ENCODE measurements at regions not wholly inside any gene's neighbourhood (a gene's known extent, or its start where the extent isn't known, plus 50 kb on each side); places are given as distances from the start of the nearest gene placed in this dataset.

GRCh38 chr4:144451766-144452450 is 194.0 kb upstream of the HHIP start:
- Histone ChIP-seq H4K20me1 (ENCODE audit: control insufficient read depth, insufficient read depth, low read depth, low read length) (no peaks in the 10 kb centered on the region), H3K4me2 (ENCODE audit: low read length) (no peak overlapping the region)

GRCh38 chr4:144456196-144456595 is 189.8 kb upstream of the HHIP start:
- Histone ChIP-seq H3K4me2 (ENCODE audit: low read length) (no peak overlapping the region), H3K9me2 (replicated peaks; ENCODE audit: control insufficient read depth, low read length) (no peaks in the 10 kb centered on the region)

More at GRCh38 chr4:144451766-144452450, 194.0 kb upstream of the HHIP start:
- Histone ChIP-seq H3K79me2 (ENCODE audit: control insufficient read depth, low read length) (no peaks in the 10 kb centered on the region), H3K9me3 (ENCODE audit: control insufficient read depth, insufficient read depth, low read length) (no peaks in the 10 kb centered on the region), H3F3A (ENCODE audit: control insufficient read depth, insufficient read depth) (no peaks in the 10 kb centered on the region), H3K4me3 (ENCODE audit: low read length) (no peak overlapping the region), H3K9me2 (replicated peaks; ENCODE audit: control insufficient read depth, low read length) (no peaks in the 10 kb centered on the region), H3K4me1 (ENCODE audit: control insufficient read depth, low read length) (no peaks in the 10 kb centered on the region), H3K36me3 (ENCODE audit: control insufficient read depth, low read length) (no peaks in the 10 kb centered on the region), H3K27me3 (ENCODE audit: control insufficient read depth, low read length) (no peaks in the 10 kb centered on the region), H3K27ac (ENCODE audit: low read depth, low read length) (no peak overlapping the region)
- no peak for TF ChIP-seq CTCF (IDR thresholded peaks at IDR 0.05; ENCODE audit: low read depth, low read length, poor library complexity, severe bottlenecking)
- TF ChIP-seq EZH2phosphoT487 (IDR thresholded peaks at IDR 0.05; ENCODE audit: borderline replicate concordance, low read length) = no peak

GRCh38 chr4:144461906-144462305 is 184.1 kb upstream of the HHIP start:
- H3K79me2 ChIP-seq (ENCODE audit: control insufficient read depth, low read length) = no peaks in the 10 kb centered on the region
- no peaks in the 10 kb centered on the region for H3K27me3 ChIP-seq (ENCODE audit: control insufficient read depth, low read length)

More at GRCh38 chr4:144456196-144456595, 189.8 kb upstream of the HHIP start:
- no peak overlapping the region for H3K4me3 ChIP-seq (ENCODE audit: low read length)
- H3K79me2 ChIP-seq (ENCODE audit: control insufficient read depth, low read length) = no peaks in the 10 kb centered on the region
- no peaks in the 10 kb centered on the region for H3K9me3 ChIP-seq (ENCODE audit: control insufficient read depth, insufficient read depth, low read length)
- H3K36me3 ChIP-seq (ENCODE audit: control insufficient read depth, low read length) = no peaks in the 10 kb centered on the region
- no peaks in the 10 kb centered on the region for H4K20me1 ChIP-seq (ENCODE audit: control insufficient read depth, insufficient read depth, low read depth, low read length)
- H3K27me3 ChIP-seq (ENCODE audit: control insufficient read depth, low read length) = no peaks in the 10 kb centered on the region
- H3K27ac ChIP-seq (ENCODE audit: low read depth, low read length) = no peak overlapping the region
- TF ChIP-seq EZH2phosphoT487 (IDR thresholded peaks at IDR 0.05; ENCODE audit: borderline replicate concordance, low read length) = no peak
- TF ChIP-seq CTCF (IDR thresholded peaks at IDR 0.05; ENCODE audit: low read depth, low read length, poor library complexity, severe bottlenecking) = no peak
- H3F3A ChIP-seq (ENCODE audit: control insufficient read depth, insufficient read depth) = no peaks in the 10 kb centered on the region
- no peaks in the 10 kb centered on the region for H3K4me1 ChIP-seq (ENCODE audit: control insufficient read depth, low read length)

More at GRCh38 chr4:144461906-144462305, 184.1 kb upstream of the HHIP start:
- Histone ChIP-seq H4K20me1 (ENCODE audit: control insufficient read depth, insufficient read depth, low read depth, low read length) (no peaks in the 10 kb centered on the region), H3K4me2 (ENCODE audit: low read length) (no peak overlapping the region), H3K27ac (ENCODE audit: low read depth, low read length) (no peak overlapping the region), H3K9me2 (replicated peaks; ENCODE audit: control insufficient read depth, low read length) (no peaks in the 10 kb centered on the region), H3F3A (ENCODE audit: control insufficient read depth, insufficient read depth) (no peaks in the 10 kb centered on the region), H3K4me3 (ENCODE audit: low read length) (no peak overlapping the region), H3K9me3 (ENCODE audit: control insufficient read depth, insufficient read depth, low read length) (no peaks in the 10 kb centered on the region), H3K36me3 (ENCODE audit: control insufficient read depth, low read length) (no peaks in the 10 kb centered on the region), H3K4me1 (ENCODE audit: control insufficient read depth, low read length) (no peaks in the 10 kb centered on the region)
- TF ChIP-seq CTCF (IDR thresholded peaks at IDR 0.05; ENCODE audit: low read depth, low read length, poor library complexity, severe bottlenecking) (no peak), EZH2phosphoT487 (IDR thresholded peaks at IDR 0.05; ENCODE audit: borderline replicate concordance, low read length) (no peak)

All from DOHH2 (cell line).